ENCODE measurements at regions not wholly inside any gene's neighbourhood (a gene's known extent, or its start where the extent isn't known, plus 50 kb on each side); places are given as distances from the start of the nearest gene placed in this dataset.
A peak's percentile ranks its signal among the peaks of the same experiment; 100 is the strongest.

GRCh38 chr2:37560863-37561614 is 110.4 kb downstream of the CDC42EP3 start (continued):
- TF ChIP-seq USF2 (CRISPR knock-in tag; IDR thresholded peaks at IDR 0.05), result no peak
- no peak for TF ChIP-seq CBFB (CRISPR knock-in tag; IDR thresholded peaks at IDR 0.05; ENCODE audit: low read depth)
- no peak for TF ChIP-seq ZNF263 (CRISPR knock-in tag; IDR thresholded peaks at IDR 0.05; ENCODE audit: low read depth)
- no peak for TF ChIP-seq ZNF396 (CRISPR knock-in tag; IDR thresholded peaks at IDR 0.05; ENCODE audit: borderline replicate concordance)
- no peak for TF ChIP-seq GRHL2 (CRISPR knock-in tag; IDR thresholded peaks at IDR 0.05; ENCODE audit: insufficient replicate concordance, severe bottlenecking)
- TF ChIP-seq E2F5 (CRISPR knock-in tag; IDR thresholded peaks at IDR 0.05), result no peak
- no peak for TF ChIP-seq ZNF219 (CRISPR knock-in tag; IDR thresholded peaks at IDR 0.05; ENCODE audit: borderline replicate concordance)
- TF ChIP-seq NFYB (CRISPR knock-in tag; conservative IDR thresholded peaks at IDR 0.05; ENCODE audit: low read depth), result no peak
- no peak for TF ChIP-seq AR (CRISPR knock-in tag; IDR thresholded peaks at IDR 0.05)
- TF ChIP-seq NFE2L1 (CRISPR knock-in tag; IDR thresholded peaks at IDR 0.05), result no peak
- TF ChIP-seq FOXP1 (CRISPR knock-in tag; IDR thresholded peaks at IDR 0.05; ENCODE audit: borderline replicate concordance), result no peak

GRCh38 chr2:37561615-37562569 is 109.5 kb downstream of the CDC42EP3 start:
- Mint-ChIP-seq H3K27me3 (ENCODE audit: low read depth) (no peaks in the 10 kb centered on the region), H3K9me3 (peaks cover 14% of the 10 kb centered on the region), H3K4me3 (no peak overlapping the region), H3K4me1 (peaks cover 13% of the 10 kb centered on the region), H3K36me3 (no peaks in the 10 kb centered on the region), H3K27ac (no peak overlapping the region)
- peak; percentile 51; the same call in 1 of the 2 replicates for ATAC-seq
- CTCF ChIA-PET, result no interaction called here
- POLR2A ChIA-PET, result no interaction called here
- DNase-seq (ENCODE audit: low spot score), result no peak
- peak; percentile 45; the same call in 1 of the 2 replicates for TF ChIP-seq NFYB (CRISPR knock-in tag; conservative IDR thresholded peaks at IDR 0.05; ENCODE audit: low read depth)
- TF ChIP-seq FOXP4 (CRISPR knock-in tag; IDR thresholded peaks at IDR 0.05), result no peak
- peak; percentile 66 for TF ChIP-seq USF1 (CRISPR knock-in tag; IDR thresholded peaks at IDR 0.05)

All from WTC11 (cell line).